ENCODE measurements at regions not wholly inside any gene's neighbourhood (a gene's known extent, or its start where the extent isn't known, plus 50 kb on each side); places are given as distances from the start of the nearest gene placed in this dataset.
"Not testable (repeated sequence)": the region's sequence is repeated elsewhere in the genome, so short reads cannot be mapped to it uniquely, and the experiment has no call there.

DNA sequence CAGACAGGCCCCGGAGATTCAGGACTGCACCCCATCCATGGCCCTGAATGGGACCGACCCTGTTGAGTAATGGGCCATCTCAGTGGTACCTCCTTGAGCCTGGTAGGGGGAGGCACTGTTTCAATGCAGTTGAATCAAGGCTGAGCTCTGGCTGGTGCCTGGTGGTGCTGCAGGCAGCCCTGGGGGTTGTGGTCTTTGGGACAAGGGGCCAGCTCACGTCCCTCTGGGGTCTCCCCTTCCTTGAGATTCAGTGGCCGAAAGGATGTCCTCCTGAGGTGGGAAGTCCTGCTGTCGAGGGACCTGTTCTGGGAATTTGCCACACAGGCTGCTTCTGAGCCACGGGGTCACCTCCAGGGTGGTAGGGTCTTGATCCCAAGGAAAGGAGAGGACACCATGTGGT, 190.7 kb downstream of the UBE3A start:
- not testable (repeated sequence) for H3K4me3 ChIP-seq (ENCODE audit: low read length); H3K4me1 ChIP-seq (ENCODE audit: control insufficient read depth, insufficient read depth, low read length); DNase-seq; H3K27ac ChIP-seq (ENCODE audit: low read length); H3K27me3 ChIP-seq (ENCODE audit: control insufficient read depth, insufficient read depth, low read length); H3K36me3 ChIP-seq (ENCODE audit: control insufficient read depth, insufficient read depth, low read length)
- peaks cover 61% of the 10 kb centered on the region for H3K9me3 ChIP-seq (replicated peaks; ENCODE audit: control insufficient read depth, low read depth, low read length)
- WGBS (ENCODE audit: insufficient coverage), result 86% methylated on average over 2 of the region's 6 CpGs

- no peak for DNase-seq
- no peak overlapping the region for H3K4me3 ChIP-seq (ENCODE audit: low read length)
- H3K36me3 ChIP-seq (ENCODE audit: control insufficient read depth, insufficient read depth, low read length), result no peaks in the 10 kb centered on the region
- 85% methylated on average over 3 of the region's 8 CpGs for WGBS (ENCODE audit: insufficient coverage)
- H3K4me1 ChIP-seq (ENCODE audit: control insufficient read depth, insufficient read depth, low read length), result no peaks in the 10 kb centered on the region
- H3K27ac ChIP-seq (ENCODE audit: low read length), result no peak overlapping the region
- peaks cover 57% of the 10 kb centered on the region for H3K9me3 ChIP-seq (replicated peaks; ENCODE audit: control insufficient read depth, low read depth, low read length)
- no peaks in the 10 kb centered on the region for H3K27me3 ChIP-seq (ENCODE audit: control insufficient read depth, insufficient read depth, low read length)
Observed at GRCh38 chr15:25248583-25249235, 190.1 kb downstream of the UBE3A start.

DNA sequence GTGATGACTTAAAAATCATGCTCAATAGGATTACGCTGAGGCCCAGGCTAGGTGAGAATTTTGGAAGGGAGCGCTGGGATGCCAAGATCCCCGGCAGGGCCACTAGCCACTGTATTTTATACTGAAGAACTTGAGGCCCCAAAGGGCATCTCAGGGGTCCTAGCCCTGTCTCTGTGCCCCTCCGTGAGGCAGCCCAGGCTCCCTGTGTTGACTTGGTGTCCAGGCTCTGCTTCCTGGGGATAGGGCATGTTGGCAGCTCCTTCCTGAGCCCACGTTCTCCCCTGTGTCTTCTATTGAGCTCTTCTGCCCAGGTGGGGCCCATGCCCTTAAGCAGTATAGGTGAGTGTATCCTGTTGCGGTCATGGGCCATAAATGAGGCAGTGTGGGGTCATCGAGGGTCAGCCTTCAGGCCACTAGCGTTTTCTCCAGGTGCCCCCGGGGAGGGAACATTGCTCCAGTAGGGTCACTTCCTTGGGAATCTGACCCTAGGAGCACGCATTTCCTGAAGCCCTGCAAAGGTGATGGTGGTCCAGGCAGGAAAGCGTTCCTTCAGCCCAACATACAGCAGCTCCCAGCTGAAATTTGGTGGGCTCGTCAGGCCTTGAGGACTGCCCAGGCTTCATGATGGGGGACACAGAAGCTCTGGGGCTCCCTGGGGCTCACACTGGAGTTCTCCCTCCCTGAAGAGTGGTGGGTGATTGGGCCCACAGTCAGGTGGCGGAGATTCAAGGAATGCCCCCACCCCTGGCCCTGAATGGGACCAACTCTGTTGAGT, 189.4 kb downstream of the UBE3A start:
- WGBS (ENCODE audit: insufficient coverage), result 88% methylated on average over 10 of the region's 13 CpGs
- H3K4me1 ChIP-seq (ENCODE audit: control insufficient read depth, insufficient read depth, low read length), result no peaks in the 10 kb centered on the region
- no peak for DNase-seq
- H3K27ac ChIP-seq (ENCODE audit: low read length), result no peak overlapping the region
- H3K27me3 ChIP-seq (ENCODE audit: control insufficient read depth, insufficient read depth, low read length), result no peaks in the 10 kb centered on the region
- H3K4me3 ChIP-seq (ENCODE audit: low read length), result no peak overlapping the region
- H3K9me3 ChIP-seq (replicated peaks; ENCODE audit: control insufficient read depth, low read depth, low read length), result peaks cover 57% of the 10 kb centered on the region
- no peaks in the 10 kb centered on the region for H3K36me3 ChIP-seq (ENCODE audit: control insufficient read depth, insufficient read depth, low read length)

DNA sequence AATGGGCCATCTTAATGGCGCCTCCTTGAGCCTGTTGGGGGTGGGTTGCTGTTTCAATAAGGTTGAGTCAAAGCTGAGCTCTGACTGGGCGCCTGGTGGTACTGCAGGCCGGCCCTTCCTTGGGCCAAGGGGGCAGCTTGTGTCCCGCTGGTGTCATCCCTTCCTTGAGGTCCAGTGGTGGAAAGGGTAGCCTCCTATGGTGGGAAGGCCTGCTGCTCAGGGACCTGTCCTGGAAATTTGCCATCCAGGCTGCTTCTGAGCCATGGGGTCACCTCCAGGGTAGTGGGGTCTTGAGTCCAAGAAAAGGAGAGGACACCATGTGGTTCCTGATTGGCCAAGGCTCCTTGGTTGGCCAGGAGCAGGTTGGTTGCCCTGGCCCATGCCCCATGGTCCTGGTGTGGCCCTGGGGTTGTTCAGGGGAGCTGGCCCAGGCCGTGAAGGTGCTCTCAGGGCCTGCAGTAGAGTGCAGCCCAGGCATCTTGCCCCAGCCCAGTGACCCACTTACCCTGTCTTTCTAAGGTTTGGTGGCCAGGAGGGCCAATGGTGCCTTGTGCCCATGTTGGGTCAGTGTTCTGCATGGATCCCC, 188.7 kb downstream of the UBE3A start:
- H3K4me1 ChIP-seq (ENCODE audit: control insufficient read depth, insufficient read depth, low read length), result no peaks in the 10 kb centered on the region
- H3K27me3 ChIP-seq (ENCODE audit: control insufficient read depth, insufficient read depth, low read length), result no peaks in the 10 kb centered on the region
- H3K27ac ChIP-seq (ENCODE audit: low read length), result no peak overlapping the region
- H3K9me3 ChIP-seq (replicated peaks; ENCODE audit: control insufficient read depth, low read depth, low read length), result peaks cover 56% of the 10 kb centered on the region
- DNase-seq, result no peak
- 40% methylated on average over 1 of the region's 5 CpGs for WGBS (ENCODE audit: insufficient coverage)
- no peaks in the 10 kb centered on the region for H3K36me3 ChIP-seq (ENCODE audit: control insufficient read depth, insufficient read depth, low read length)
- H3K4me3 ChIP-seq (ENCODE audit: low read length), result no peak overlapping the region

GRCh38 chr15:25250906-25251622, 187.8 kb downstream of the UBE3A start:
- Histone ChIP-seq H3K9me3 (replicated peaks; ENCODE audit: control insufficient read depth, low read depth, low read length) (peaks cover 48% of the 10 kb centered on the region), H3K36me3 (ENCODE audit: control insufficient read depth, insufficient read depth, low read length) (no peaks in the 10 kb centered on the region), H3K4me3 (ENCODE audit: low read length) (no peak overlapping the region), H3K27ac (ENCODE audit: low read length) (no peak overlapping the region), H3K4me1 (ENCODE audit: control insufficient read depth, insufficient read depth, low read length) (no peaks in the 10 kb centered on the region), H3K27me3 (ENCODE audit: control insufficient read depth, insufficient read depth, low read length) (no peaks in the 10 kb centered on the region)
- 80% methylated on average over 10 of the region's 14 CpGs for WGBS (ENCODE audit: insufficient coverage)
- no peak for DNase-seq

DNA sequence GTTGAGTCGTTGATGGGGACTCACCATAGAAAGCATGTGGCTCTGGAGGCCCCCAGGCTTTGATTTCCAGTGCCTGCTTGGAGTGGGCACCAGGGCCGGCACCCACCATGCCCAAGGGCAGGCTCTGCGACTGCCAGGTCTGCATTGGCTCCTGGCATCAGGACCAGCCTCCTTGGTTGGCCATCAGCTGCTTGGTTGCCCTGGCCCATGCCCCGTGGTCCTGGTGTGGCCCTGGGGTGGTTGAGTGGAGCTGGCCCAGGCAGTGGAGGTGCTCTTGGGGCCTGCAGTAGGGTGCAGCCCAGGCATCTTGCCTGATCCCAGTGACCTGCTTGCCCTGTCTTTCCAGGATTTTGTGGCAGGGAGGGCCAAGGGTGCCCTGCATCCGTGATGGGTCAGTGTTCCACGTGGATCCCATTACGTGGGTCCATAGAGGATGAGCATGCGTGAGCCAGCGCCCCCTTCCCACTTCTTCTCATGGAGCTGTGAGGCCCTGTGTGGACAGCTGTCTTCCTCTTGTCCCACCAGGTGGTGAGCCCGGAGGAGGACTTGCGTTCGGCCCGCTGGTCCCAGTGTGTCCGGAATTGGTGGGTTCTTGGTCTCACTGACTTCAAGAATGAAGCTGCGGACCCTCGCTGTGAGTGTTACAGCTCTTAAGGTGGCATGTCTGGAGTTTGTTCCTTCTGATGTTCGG, 187.0 kb downstream of the UBE3A start:
- H3K27me3 ChIP-seq (ENCODE audit: control insufficient read depth, insufficient read depth, low read length), result no peaks in the 10 kb centered on the region

GRCh38 chr15:25253048-25253973, 185.5 kb downstream of the UBE3A start:
- WGBS (ENCODE audit: insufficient coverage), result 91% methylated on average over 18 of the region's 35 CpGs
- not testable (repeated sequence) for H3K36me3 ChIP-seq (ENCODE audit: control insufficient read depth, insufficient read depth, low read length); H3K4me1 ChIP-seq (ENCODE audit: control insufficient read depth, insufficient read depth, low read length); H3K4me3 ChIP-seq (ENCODE audit: low read length); DNase-seq; H3K27me3 ChIP-seq (ENCODE audit: control insufficient read depth, insufficient read depth, low read length); H3K27ac ChIP-seq (ENCODE audit: low read length)
- peaks cover 35% of the 10 kb centered on the region for H3K9me3 ChIP-seq (replicated peaks; ENCODE audit: control insufficient read depth, low read depth, low read length)

More for the DNA sequence above, 187.0 kb downstream of the UBE3A start:
- H3K9me3 ChIP-seq (replicated peaks; ENCODE audit: control insufficient read depth, low read depth, low read length), result peaks cover 41% of the 10 kb centered on the region
- H3K4me1 ChIP-seq (ENCODE audit: control insufficient read depth, insufficient read depth, low read length), result no peaks in the 10 kb centered on the region
- H3K36me3 ChIP-seq (ENCODE audit: control insufficient read depth, insufficient read depth, low read length), result no peaks in the 10 kb centered on the region
- 83% methylated on average over 12 of the region's 17 CpGs for WGBS (ENCODE audit: insufficient coverage)
- no peak overlapping the region for H3K4me3 ChIP-seq (ENCODE audit: low read length)
- no peak overlapping the region for H3K27ac ChIP-seq (ENCODE audit: low read length)
- no peak for DNase-seq

- WGBS (ENCODE audit: insufficient coverage), result 0% methylated on average over 1 of the region's 6 CpGs
- H3K4me3 ChIP-seq (ENCODE audit: low read length), result no peak overlapping the region
- H3K27me3 ChIP-seq (ENCODE audit: control insufficient read depth, insufficient read depth, low read length), result no peaks in the 10 kb centered on the region
- no peak overlapping the region for H3K27ac ChIP-seq (ENCODE audit: low read length)
- no peaks in the 10 kb centered on the region for H3K4me1 ChIP-seq (ENCODE audit: control insufficient read depth, insufficient read depth, low read length)
- no peak for DNase-seq
- no peaks in the 10 kb centered on the region for H3K36me3 ChIP-seq (ENCODE audit: control insufficient read depth, insufficient read depth, low read length)
- no peaks in the 10 kb centered on the region for H3K9me3 ChIP-seq (replicated peaks; ENCODE audit: control insufficient read depth, low read depth, low read length)
Observed at GRCh38 chr15:25268166-25268565, 170.7 kb downstream of the UBE3A start.
